GM06990 (cell line): ENCODE measurements at regions not wholly inside any gene's neighbourhood (a gene's known extent, or its start where the extent isn't known, plus 50 kb on each side); places are given as distances from the start of the nearest gene placed in this dataset.

Experiments
- DNase-seq: peaks from one replicate; pipeline ENCODE4 v3.0.0-alpha.2; 2011; ENCODE audit not compliant: insufficient read length; ENCODE audit errors: extremely low read depth
- H3K27me3 ChIP-seq: replicated peaks from 2 replicates; pipeline ENCODE4 v1.6.0; 2011; ENCODE audit warnings: low read length; ENCODE audit not compliant: control insufficient read depth, insufficient read depth
- H3K36me3 ChIP-seq: 2 replicates; pipeline ENCODE4 v1.5.1; 2011; ENCODE audit warnings: low read length; ENCODE audit not compliant: control insufficient read depth, insufficient read depth
- H3K4me3 ChIP-seq: replicated peaks from 2 replicates; pipeline ENCODE4 v1.5.1; 2011; ENCODE audit warnings: low read depth, mild to moderate bottlenecking, control low read depth, low read length
- CTCF ChIP-seq: IDR thresholded peaks from 2 replicates; pipeline ENCODE4 v1.5.1; 2011; ENCODE audit warnings: low read length, control low read depth, mild to moderate bottlenecking, inconsistent platforms; ENCODE audit not compliant: insufficient read depth, poor library complexity, severe bottlenecking

- DNase-seq = no peak
- H3K36me3 ChIP-seq = no peaks in the 10 kb centered on the region
- peaks cover 2% of the 10 kb centered on the region for H3K27me3 ChIP-seq
- no peak for TF ChIP-seq CTCF
- H3K4me3 ChIP-seq = no peak overlapping the region
These were observed 209.3 kb downstream of the HAUS1 start for GRCh38 chr18:46313521-46313920.

DNA sequence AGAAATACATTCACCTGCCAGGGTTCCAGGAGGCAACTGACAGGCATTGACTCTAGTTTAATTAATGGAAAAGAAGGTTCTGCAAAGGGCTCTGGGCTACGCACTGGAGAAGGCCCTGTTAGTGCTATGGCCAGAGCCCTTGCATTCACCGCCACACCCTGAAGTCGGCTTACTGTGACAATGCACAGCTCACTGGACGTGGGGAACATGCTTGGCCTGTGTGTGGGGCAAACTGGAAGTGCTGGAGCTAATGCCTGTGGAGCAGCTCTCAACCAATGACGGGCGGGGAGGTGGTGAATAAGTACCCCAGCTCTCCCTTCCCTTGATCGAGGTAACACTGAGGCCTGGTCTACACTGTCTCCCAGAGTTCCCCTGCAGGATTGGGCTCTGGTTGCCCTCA lies 209.8 kb downstream of the HAUS1 start:
- H3K36me3 ChIP-seq = no peaks in the 10 kb centered on the region
- no peak for DNase-seq

DNA sequence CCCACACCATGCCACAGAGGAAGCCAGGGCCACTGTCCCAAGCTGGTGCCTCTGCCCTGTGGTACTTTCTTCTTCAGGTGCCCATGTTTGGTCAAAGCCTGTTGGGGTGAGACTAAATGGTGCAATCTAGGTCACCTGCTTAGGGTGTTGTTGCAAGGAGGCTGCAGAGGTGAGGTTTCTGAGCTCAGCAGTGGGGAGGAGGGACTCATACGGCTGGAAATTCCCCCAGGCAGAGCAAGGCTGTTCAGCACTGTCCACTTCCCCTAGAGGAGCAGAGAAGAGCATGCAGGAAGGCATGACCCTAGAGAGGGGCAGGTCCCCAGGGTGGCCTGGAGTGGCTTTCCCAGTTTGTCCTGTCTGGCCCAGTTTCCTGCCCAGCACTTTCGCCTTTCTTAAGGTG lies 211.0 kb downstream of the HAUS1 start:
- Histone ChIP-seq H3K4me3 (no peak overlapping the region), H3K27me3 (peaks cover 2% of the 10 kb centered on the region), H3K36me3 (no peaks in the 10 kb centered on the region)
- no peak for DNase-seq
- no peak for TF ChIP-seq CTCF

More for the DNA sequence above, 209.8 kb downstream of the HAUS1 start:
- Histone ChIP-seq H3K27me3 (peaks cover 2% of the 10 kb centered on the region), H3K4me3 (no peak overlapping the region)
- TF ChIP-seq CTCF = no peak

- H3K27me3 ChIP-seq = no peaks in the 10 kb centered on the region; the same call in 1 of the 2 replicates
- no peak overlapping the region for H3K4me3 ChIP-seq
- no peak for TF ChIP-seq CTCF
- no peaks in the 10 kb centered on the region for H3K36me3 ChIP-seq
- no peak for DNase-seq
These were observed 214.2 kb downstream of the HAUS1 start for GRCh38 chr18:46318356-46318755.

- Histone ChIP-seq H3K27me3 (no peaks in the 10 kb centered on the region; the same call in 1 of the 2 replicates), H3K36me3 (no peaks in the 10 kb centered on the region), H3K4me3 (no peak overlapping the region)
- no peak for TF ChIP-seq CTCF
- no peak for DNase-seq
These were observed 215.6 kb downstream of the HAUS1 start for GRCh38 chr18:46319783-46320182.

GRCh38 chr18:46320297-46320696 lies 216.1 kb downstream of the HAUS1 start:
- Histone ChIP-seq H3K4me3 (no peak overlapping the region), H3K27me3 (no peaks in the 10 kb centered on the region; the same call in 1 of the 2 replicates), H3K36me3 (no peaks in the 10 kb centered on the region)
- DNase-seq = no peak
- TF ChIP-seq CTCF = no peak
